ENCODE measurements at regions not wholly inside any gene's neighbourhood (a gene's known extent, or its start where the extent isn't known, plus 50 kb on each side); places are given as distances from the start of the nearest gene placed in this dataset.

- no peak for TF ChIP-seq CTCF (IDR thresholded peaks at IDR 0.05; ENCODE audit: low read depth, low read length)
- DNase-seq (ENCODE audit: extremely low read depth, low read depth) = no peak
Measured at GRCh38 chr10:47241946-47242867, 57.8 kb upstream of the GDF10 start.

- no peak for DNase-seq (ENCODE audit: extremely low read depth, low read depth)
- no peak for TF ChIP-seq CTCF (IDR thresholded peaks at IDR 0.05; ENCODE audit: low read depth, low read length)
Measured at GRCh38 chr10:47243356-47243755, 56.6 kb upstream of the GDF10 start.

- DNase-seq (ENCODE audit: extremely low read depth, low read depth) = no peak
- TF ChIP-seq CTCF (IDR thresholded peaks at IDR 0.05; ENCODE audit: low read depth, low read length) = no peak
Measured at GRCh38 chr10:47243791-47244190, 56.2 kb upstream of the GDF10 start.

- no peak for TF ChIP-seq CTCF (IDR thresholded peaks at IDR 0.05; ENCODE audit: low read depth, low read length)
- DNase-seq (ENCODE audit: extremely low read depth, low read depth) = no peak
Measured at GRCh38 chr10:47244560-47245500, 55.2 kb upstream of the GDF10 start.

GRCh38 chr10:47245731-47246350, 54.2 kb upstream of the GDF10 start:
- DNase-seq (ENCODE audit: extremely low read depth, low read depth) = no peak
- TF ChIP-seq CTCF (IDR thresholded peaks at IDR 0.05; ENCODE audit: low read depth, low read length) = no peak

GRCh38 chr10:47246406-47247147, 53.4 kb upstream of the GDF10 start:
- DNase-seq (ENCODE audit: extremely low read depth, low read depth) = no peak
- TF ChIP-seq CTCF (IDR thresholded peaks at IDR 0.05; ENCODE audit: low read depth, low read length) = no peak

Data from AG09319 (cell line).